HUES64 (cell line): ENCODE measurements at regions not wholly inside any gene's neighbourhood (a gene's known extent, or its start where the extent isn't known, plus 50 kb on each side); places are given as distances from the start of the nearest gene placed in this dataset.
"Not testable (repeated sequence)": the region's sequence is repeated elsewhere in the genome, so short reads cannot be mapped to it uniquely, and the experiment has no call there.

Experiments used
- H3K27ac ChIP-seq: 2 replicates; pipeline ENCODE4 v1.7.0; 2013; ENCODE audit warnings: low read depth, low read length, inconsistent platforms
- H3K27me3 ChIP-seq: 2 replicates; pipeline ENCODE4 v1.6.1; 2013; ENCODE audit warnings: mild to moderate bottlenecking, low read length; ENCODE audit not compliant: insufficient read depth
- H3K36me3 ChIP-seq: 2 replicates; pipeline ENCODE4 v1.6.1; 2013; ENCODE audit warnings: mild to moderate bottlenecking, low read length; ENCODE audit not compliant: insufficient read depth
- H3K4me1 ChIP-seq: 2 replicates; pipeline ENCODE4 v1.6.1; 2013; ENCODE audit warnings: mild to moderate bottlenecking, low read length, moderate library complexity; ENCODE audit not compliant: insufficient read depth
- H3K4me3 ChIP-seq: 2 replicates; pipeline ENCODE4 v1.5.1; 2013; ENCODE audit warnings: mild to moderate bottlenecking, low read length, moderate library complexity
- H3K9ac ChIP-seq: 2 replicates; pipeline ENCODE4 v1.6.1; 2013; ENCODE audit warnings: mild to moderate bottlenecking, low read depth, low read length
- H3K9me3 ChIP-seq: 2 replicates; pipeline ENCODE4 v1.6.1; 2013; ENCODE audit warnings: low read depth, low read length; ENCODE audit not compliant: insufficient read depth
- WGBS: fragments of 150-250, 120-280 bp; methylation state at CpG from one replicate; pipeline ENCODE4 v1.1.7; 2013; ENCODE audit warnings: missing lambda C conversion rate; 5-methylcytosine and 5-hydroxymethylcytosine counted together

DNA sequence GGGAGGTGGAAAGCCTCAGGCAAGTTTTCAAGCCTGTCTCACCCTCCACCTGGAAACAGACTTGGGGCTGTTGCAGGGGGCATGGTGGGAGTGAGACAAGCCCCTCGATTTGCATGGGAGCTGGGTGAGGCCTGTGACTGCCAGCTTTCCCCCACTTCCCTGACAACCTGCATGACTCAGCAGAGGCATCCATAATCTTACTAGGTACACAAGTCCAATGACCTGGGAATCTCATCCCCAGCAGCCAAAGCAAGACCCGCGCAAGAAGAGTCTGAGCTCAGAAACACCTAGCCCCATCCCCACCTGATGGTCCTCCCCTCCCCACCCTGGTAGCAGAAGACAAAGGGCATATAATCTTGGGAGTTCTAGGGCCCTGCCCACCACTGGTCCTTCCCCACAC, 136.9 kb upstream of the POMZP3 start:
- not testable (repeated sequence) for H3K4me1 ChIP-seq, H3K27me3 ChIP-seq, H3K4me3 ChIP-seq, H3K9ac ChIP-seq, H3K36me3 ChIP-seq, H3K27ac ChIP-seq, H3K9me3 ChIP-seq
- WGBS, result 61% methylated on average over 3 of the region's 3 CpGs

DNA sequence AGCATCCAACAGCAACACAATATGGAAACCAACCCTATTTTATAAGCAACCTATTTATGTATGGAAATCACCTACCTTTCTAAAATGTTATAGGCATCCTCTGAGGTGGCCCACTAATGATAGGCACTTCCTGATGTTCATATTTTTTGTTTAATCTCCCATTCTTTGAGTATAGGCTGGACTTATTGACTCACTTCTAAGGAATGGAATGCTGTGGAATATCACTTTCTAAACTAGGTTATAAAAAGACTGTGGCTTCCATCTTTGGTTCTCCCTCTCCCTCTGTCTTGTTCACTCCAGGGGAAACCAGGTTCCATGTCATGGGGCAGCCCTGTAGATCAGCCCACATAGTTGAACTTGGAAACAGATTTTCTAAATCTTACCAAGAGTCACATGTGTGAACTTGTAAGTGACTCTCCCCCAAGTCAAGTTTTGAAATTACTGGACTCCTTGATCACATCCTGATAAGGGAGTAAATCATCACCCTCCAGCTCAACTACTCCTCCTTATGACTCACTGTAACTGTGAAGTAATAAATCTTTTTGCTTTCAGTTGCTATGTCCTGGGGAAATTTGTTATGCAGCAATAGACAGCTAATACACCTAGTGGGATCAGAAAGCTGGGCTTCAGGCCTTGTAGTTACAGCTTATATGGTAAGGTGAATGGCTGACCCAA, 133.6 kb upstream of the POMZP3 start:
- H3K4me1 ChIP-seq, H3K27me3 ChIP-seq, H3K9ac ChIP-seq, H3K36me3 ChIP-seq, H3K4me3 ChIP-seq, H3K9me3 ChIP-seq, H3K27ac ChIP-seq: not testable (repeated sequence)

DNA sequence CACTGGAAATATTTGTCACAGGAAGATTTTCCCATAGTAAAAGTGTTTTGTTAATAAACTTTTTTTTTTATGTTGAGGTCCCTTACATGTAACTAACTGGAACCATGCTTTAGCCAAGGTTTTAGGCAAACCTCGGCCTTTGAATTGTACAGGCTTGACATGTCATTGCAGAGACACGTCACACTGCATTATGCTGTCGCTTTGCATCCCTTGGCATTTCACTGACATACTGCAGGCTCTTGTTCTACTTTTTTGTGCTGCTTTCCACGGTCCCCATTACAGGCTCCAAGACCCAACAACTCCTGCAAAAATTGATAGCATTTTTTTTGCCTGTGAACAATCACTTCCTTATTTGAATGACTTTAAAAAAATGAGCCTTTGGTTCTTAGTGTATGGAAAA, 112.5 kb upstream of the POMZP3 start:
- not testable (repeated sequence) for H3K4me3 ChIP-seq, H3K36me3 ChIP-seq, H3K9me3 ChIP-seq, H3K27me3 ChIP-seq, H3K9ac ChIP-seq, H3K4me1 ChIP-seq, H3K27ac ChIP-seq
- 86% methylated on average over 4 of the region's 4 CpGs for WGBS

DNA sequence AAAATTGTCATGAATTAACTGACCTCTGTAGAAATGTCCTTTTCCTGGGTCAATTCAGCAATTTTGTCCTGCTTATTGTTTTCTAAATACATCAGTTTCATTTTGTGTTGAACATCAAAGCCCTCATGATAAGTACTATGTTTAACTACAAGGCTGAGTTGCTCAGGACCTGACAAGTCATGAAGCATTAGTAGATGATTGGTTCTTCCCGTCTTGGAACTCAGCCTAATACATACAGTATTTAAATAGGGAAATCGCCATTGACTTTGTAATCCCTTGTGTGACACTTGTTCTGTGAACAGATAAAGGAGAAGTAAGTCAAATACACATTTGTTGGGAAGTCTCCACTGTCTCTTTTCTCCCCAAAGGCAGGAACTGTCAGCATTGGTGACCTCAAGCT, 109.6 kb upstream of the POMZP3 start:
- not testable (repeated sequence) for H3K27ac ChIP-seq, H3K4me1 ChIP-seq, H3K9me3 ChIP-seq, H3K27me3 ChIP-seq, H3K36me3 ChIP-seq, H3K4me3 ChIP-seq, H3K9ac ChIP-seq
- WGBS, result no CpG with 5 or more reads among the region's 2 CpGs

DNA sequence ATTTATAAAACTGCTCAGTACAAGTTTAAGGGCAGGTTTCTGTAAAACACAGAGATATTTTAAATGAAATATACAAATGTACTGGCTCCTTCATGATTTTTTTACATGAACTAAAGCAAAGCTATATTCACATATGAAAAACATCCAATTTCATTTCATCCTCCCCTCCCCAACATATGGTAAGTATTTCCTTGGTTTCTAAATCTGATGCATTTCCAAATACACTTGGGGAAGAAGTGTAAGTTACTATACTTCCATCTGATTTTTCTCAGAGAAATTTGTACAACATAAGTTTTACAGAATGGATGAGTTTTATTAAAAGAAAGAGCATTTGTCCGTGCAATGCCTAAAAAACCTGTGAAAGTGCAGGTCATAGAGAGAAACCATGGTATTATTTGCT, 109.0 kb upstream of the POMZP3 start:
- not testable (repeated sequence) for H3K27ac ChIP-seq, H3K9ac ChIP-seq, H3K4me3 ChIP-seq, H3K27me3 ChIP-seq, H3K36me3 ChIP-seq, H3K9me3 ChIP-seq, H3K4me1 ChIP-seq
- 83% methylated on average over 1 of the region's 1 CpG for WGBS

DNA sequence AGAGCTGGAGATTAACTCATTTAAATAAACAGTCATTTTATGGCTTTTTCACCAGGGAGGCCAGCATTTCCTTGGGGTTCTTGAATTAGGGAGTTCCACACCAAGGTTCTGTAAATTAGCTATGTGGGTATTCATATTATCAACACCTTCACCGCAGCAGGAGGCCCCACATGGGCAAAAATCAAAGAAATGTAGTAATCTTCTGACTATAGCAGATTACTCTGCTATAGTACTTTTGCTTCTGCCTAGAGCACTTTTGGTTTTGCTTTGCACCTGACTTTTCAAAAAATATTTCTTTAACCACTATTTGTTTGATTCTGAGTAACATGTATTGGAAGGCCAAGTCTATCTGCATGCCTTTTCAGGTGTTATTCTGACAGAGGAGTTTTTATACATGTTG, 108.6 kb upstream of the POMZP3 start:
- not testable (repeated sequence) for H3K4me1 ChIP-seq, H3K4me3 ChIP-seq, H3K27ac ChIP-seq, H3K9me3 ChIP-seq, H3K9ac ChIP-seq, H3K27me3 ChIP-seq, H3K36me3 ChIP-seq
- WGBS, result no CpG with 5 or more reads among the region's 1 CpG

DNA sequence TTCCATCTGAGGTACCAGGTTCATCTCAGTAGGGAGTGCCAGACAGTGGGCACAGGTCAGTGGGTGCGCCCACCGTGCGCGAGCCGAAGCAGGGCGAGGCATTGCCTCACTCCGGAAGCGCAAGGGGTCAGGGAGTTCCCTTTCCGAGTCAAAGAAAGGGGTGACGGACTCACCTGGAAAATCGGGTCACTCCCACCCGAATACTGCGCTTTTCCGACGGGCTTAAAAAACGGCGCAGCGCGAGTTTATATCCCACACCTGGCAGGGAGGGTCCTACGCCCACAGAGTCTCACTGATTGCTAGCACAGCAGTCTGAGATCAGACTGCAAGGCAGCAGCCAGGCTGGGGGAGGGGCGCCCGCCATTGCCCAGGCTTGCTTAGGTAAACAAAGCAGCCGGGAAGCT, 101.5 kb upstream of the POMZP3 start:
- H3K36me3 ChIP-seq, H3K27me3 ChIP-seq, H3K27ac ChIP-seq, H3K4me1 ChIP-seq, H3K9me3 ChIP-seq: not testable (repeated sequence)
- 48% methylated on average over 20 of the region's 23 CpGs for WGBS
- peak overlapping the region; percentile 50 for H3K4me3 ChIP-seq
- H3K9ac ChIP-seq, result peak overlapping the region; percentile 78

DNA sequence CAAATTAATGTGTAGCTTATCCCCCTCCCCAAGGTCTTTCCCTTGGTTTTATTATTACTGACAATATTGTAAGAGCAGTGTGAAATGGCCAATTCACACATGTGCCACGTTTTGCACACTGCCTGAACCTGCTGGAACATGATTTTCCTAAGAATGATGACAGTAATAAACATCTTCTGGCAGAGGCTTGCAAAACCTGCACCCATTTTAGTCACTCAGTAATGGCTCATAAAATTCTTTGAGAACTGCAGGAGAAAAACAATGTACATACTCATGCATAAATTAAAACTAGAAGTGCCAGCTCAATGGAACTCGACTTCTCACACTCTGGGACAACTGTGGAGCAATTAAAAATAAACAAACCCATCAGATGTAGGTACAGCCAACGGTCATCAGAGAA, 96.8 kb upstream of the POMZP3 start:
- not testable (repeated sequence) for H3K4me3 ChIP-seq, H3K4me1 ChIP-seq, H3K27ac ChIP-seq, H3K36me3 ChIP-seq, H3K27me3 ChIP-seq, H3K9me3 ChIP-seq, H3K9ac ChIP-seq
- WGBS, result 55% methylated on average over 2 of the region's 3 CpGs

DNA sequence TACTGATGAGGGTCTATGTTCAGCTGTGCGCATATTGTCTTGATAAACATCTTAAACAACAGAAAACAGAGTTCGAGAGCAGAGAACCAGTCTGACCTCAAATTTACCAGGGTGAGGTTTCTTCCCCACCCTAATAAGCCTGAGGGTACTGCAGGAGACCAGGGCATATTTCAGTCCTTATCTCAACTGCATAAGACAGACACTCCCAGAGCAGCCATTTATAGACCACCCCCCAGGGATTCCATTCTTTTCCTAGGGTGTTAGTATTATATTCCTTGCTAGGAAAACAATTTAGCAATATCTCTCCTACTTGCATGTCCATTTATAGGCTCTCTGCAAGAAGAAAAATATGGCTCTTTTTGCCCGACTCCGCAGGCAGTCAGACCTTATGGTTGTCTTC, 89.5 kb upstream of the POMZP3 start:
- WGBS, result 98% methylated on average over 2 of the region's 4 CpGs
- H3K36me3 ChIP-seq, H3K4me1 ChIP-seq, H3K27ac ChIP-seq, H3K27me3 ChIP-seq, H3K4me3 ChIP-seq, H3K9me3 ChIP-seq, H3K9ac ChIP-seq: not testable (repeated sequence)

DNA sequence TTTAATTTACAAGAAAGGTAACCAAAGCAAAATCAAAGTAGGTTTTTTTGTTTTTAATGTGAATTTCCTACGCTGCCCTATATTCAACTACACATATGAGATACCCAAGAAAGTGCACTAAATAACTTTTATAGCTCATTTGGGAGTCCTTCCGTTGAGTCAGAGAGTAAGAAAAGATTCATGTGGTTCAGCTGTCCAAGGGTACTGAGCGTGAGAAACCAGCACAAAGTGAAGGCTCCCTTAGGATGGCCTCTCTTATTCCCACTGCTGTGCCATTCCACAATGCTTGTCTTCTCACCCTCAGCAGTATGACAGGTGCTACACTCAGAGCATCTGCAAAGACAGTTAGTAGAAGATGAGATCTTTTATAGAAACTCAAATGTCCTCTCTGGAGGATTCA, 85.8 kb upstream of the POMZP3 start:
- H3K9me3 ChIP-seq, H3K27ac ChIP-seq, H3K36me3 ChIP-seq, H3K27me3 ChIP-seq, H3K9ac ChIP-seq, H3K4me3 ChIP-seq, H3K4me1 ChIP-seq: not testable (repeated sequence)
- WGBS, result 94% methylated on average over 2 of the region's 3 CpGs

DNA sequence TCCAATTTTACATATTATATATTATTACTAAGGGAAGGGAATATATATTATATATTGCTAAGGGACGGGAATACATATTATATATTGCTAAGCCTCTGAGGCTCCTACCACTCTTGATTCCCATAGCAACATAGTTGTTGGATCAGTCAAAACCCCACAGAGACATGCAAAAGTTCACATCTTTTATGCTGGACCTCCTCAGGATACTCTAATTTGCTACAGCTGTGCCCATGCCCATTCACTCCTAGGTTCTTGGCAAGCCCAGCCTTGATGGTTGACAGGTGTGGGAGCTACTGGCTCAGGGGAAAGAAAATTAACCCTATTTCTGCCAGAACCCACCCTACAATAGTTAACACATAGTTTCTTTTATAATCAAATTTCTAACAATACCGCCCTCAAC, 84.6 kb upstream of the POMZP3 start:
- H3K4me1 ChIP-seq, H3K9me3 ChIP-seq, H3K4me3 ChIP-seq, H3K36me3 ChIP-seq, H3K27me3 ChIP-seq, H3K27ac ChIP-seq, H3K9ac ChIP-seq: not testable (repeated sequence)
- WGBS, result 84% methylated on average over 1 of the region's 2 CpGs

DNA sequence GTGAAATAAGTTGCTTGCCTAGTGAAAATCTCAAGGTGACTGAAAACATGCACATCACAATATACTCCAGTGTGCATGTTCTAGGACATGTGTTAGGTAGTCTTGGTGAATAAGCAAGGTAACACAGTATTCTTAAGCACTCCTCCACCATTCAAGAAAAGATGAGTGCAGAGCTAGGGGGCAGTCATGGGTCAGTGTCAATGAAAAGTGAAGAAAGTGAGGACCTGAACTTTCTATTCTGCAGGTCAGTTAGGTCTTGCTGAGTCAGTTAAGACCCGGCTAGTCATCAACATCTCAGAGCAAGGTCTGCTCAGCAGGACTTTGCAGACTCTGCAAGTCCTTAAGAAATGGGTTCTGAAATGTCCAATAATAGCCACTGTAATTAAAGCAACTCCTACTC, 82.6 kb upstream of the POMZP3 start:
- H3K27ac ChIP-seq, H3K4me3 ChIP-seq, H3K27me3 ChIP-seq, H3K36me3 ChIP-seq, H3K9me3 ChIP-seq, H3K9ac ChIP-seq, H3K4me1 ChIP-seq: not testable (repeated sequence)
- WGBS, result 30% methylated on average over 1 of the region's 1 CpG
